WI38 (cell line): ENCODE measurements at regions not wholly inside any gene's neighbourhood (a gene's known extent, or its start where the extent isn't known, plus 50 kb on each side); places are given as distances from the start of the nearest gene placed in this dataset.

Experiments used
- H3K4me3 ChIP-seq: 2 replicates; pipeline ENCODE4 v1.5.1; 2011; ENCODE audit warnings: low read depth, mild to moderate bottlenecking, control low read depth, low read length
- TF ChIP-seq, protein P1 (sequence below): IDR thresholded peaks from 2 replicates; pipeline ENCODE4 v1.5.1; 2012; ENCODE audit warnings: low read depth, mild to moderate bottlenecking, control low read depth, low read length

DNA sequence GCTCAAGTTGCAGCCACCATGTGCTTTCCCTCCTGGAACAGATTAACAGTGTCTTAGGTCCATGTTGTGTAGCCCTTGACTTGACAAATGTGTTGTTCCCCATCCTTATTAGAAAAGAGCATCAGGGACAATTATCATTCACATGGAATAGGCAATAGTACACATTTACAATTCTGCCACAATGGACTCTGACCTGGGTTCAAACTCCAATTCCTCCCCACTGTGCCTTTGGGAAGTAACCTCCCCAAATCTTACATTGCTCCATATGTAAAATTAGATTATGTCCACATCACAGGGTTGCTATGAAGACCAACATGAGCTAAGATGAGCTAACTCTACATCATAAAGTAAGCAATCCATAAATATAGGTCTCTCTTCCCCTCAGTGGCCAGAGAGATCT is 193.8 kb downstream of the NRP2 start:
- TF ChIP-seq, protein P1, sequence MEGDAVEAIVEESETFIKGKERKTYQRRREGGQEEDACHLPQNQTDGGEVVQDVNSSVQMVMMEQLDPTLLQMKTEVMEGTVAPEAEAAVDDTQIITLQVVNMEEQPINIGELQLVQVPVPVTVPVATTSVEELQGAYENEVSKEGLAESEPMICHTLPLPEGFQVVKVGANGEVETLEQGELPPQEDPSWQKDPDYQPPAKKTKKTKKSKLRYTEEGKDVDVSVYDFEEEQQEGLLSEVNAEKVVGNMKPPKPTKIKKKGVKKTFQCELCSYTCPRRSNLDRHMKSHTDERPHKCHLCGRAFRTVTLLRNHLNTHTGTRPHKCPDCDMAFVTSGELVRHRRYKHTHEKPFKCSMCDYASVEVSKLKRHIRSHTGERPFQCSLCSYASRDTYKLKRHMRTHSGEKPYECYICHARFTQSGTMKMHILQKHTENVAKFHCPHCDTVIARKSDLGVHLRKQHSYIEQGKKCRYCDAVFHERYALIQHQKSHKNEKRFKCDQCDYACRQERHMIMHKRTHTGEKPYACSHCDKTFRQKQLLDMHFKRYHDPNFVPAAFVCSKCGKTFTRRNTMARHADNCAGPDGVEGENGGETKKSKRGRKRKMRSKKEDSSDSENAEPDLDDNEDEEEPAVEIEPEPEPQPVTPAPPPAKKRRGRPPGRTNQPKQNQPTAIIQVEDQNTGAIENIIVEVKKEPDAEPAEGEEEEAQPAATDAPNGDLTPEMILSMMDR, result no peak
- no peak overlapping the region for H3K4me3 ChIP-seq

DNA sequence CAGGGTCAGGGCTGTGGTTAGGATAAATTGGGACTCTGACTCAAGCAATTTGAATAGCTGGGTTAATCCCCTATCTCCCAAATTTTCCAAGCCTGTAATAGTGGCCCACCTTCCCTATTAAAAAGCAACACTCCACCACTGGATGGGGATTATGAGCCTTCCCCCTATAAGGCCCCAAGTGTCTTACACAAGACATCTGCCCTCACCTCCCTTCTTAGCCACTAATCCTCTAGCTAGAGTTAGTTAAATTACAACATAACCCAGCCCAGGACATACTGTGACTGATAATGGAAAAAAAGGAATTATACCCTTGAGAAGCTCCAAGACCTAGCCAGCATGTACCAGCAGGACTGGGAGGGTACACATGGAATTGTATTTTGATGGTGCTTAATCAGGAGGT is 190.4 kb downstream of the NRP2 start:
- H3K4me3 ChIP-seq, result no peak overlapping the region
- TF ChIP-seq, protein P1, result no peak

DNA sequence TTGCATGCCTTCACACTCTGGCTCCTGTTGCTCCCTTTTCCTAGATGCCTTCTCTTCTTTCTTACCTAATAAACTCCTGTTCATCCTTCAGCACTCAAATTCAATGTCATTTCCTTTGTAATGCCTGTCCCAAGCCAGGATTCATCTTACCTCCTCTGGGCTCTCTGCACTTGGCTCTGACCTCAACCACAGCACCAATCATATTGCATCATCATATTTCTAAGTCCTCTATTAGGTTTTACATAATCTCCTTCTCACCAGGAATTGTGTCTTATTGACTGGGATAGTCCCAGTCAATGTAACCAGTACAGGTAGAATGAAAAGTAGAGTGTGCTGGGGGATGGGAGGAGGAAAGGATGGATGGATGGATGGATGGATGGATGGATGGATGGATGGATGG is 187.1 kb downstream of the NRP2 start:
- TF ChIP-seq, protein P1, result no peak
- no peak overlapping the region for H3K4me3 ChIP-seq

DNA sequence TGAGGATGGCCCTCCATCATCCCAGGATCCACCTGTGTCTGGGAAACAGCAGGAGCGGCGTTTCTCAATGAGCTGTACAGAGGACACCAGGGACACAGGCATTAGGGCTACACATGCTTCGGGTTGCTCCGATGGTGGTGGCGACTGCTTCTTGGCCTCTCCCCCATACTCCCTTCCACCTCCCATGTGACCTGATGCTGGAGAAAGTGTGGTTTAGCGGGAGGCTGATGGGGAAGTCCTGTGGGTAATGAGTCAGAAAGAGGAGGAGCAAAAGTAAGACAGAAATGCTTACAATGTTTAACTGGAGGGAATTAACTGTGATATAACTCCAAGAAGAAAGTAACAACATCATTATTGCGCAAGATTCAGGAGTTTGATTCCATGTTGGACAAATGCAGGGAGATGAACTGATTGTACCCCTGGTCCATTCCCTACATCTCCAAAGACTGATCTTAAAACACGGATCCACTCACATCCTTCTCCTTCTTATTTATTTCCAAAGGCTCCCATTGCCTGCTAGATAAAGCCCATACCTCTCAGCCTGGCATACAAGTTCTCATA is 186.6 kb downstream of the NRP2 start:
- TF ChIP-seq, protein P1, result no peak
- H3K4me3 ChIP-seq, result no peak overlapping the region

DNA sequence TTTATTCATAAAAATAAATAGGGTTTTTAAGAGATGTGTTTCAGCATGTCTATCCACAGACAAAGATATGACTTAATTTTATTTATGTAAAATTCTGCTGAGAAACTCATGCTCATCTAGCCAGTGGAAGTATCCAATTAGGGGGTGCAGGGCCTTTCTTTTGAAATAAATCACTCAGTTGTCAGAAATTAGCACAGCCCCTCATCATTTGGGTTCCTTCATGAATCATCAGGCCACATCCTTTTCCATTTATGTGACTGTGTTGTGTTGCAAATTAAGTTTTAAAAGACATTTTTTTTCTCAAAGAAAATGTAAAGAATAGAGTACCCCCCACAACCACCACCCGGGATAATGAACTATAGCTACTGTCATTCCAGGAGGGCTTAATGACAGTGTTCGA is 185.8 kb downstream of the NRP2 start:
- H3K4me3 ChIP-seq, result no peak overlapping the region
- TF ChIP-seq, protein P1, result no peak

DNA sequence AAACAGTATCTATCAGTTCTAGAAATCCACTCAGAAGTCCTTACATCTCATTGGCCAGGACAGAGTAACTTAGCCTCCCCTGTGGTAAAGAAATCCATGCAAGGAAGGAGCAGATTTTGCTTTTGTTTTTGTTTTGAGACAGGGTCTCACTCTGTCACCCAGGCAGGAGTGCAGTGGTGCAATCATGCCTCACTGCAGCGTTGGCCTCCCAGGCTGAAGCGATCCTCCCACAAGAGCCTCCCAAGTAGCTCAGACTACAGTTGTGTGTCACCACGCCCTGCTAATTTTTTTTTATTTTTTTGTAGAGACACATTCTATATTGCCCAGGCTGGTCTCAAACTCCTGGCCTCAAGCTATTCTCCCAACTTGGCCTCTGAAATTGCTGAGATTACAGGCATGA is 185.1 kb downstream of the NRP2 start:
- TF ChIP-seq, protein P1, result no peak
- no peak overlapping the region for H3K4me3 ChIP-seq

DNA sequence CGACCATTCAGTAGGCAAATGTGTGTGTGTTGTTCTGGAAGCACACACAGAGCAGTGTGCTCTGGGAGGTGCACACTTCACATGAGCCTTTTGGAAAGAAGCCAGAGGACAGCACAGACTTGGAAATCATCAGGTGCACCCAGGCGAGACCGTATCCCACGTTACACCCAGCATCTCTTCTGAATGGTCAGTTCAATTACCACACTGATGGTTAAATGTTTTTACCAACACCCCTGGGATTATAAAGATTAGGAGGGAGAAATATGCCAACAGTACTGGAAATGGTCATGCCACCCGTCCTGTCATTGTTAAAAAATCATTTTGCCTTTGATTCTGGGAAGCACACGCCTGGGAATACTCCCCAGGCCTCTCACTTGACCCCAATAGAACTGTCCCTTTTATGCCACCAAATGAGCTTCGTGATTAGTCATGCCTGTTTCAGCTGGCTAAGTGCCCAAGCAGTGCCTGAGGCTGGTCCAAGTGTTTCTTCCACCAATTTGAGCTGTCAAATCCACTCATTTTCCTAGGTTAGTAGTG is 183.7 kb downstream of the NRP2 start:
- no peak overlapping the region for H3K4me3 ChIP-seq
- TF ChIP-seq, protein P1, result no peak
